H1 (cell line): ENCODE measurements at regions not wholly inside any gene's neighbourhood (a gene's known extent, or its start where the extent isn't known, plus 50 kb on each side); places are given as distances from the start of the nearest gene placed in this dataset.

ENCODE experiments used
- CHD1 ChIP-seq: IDR thresholded peaks from 2 replicates; pipeline ENCODE4 v1.6.1; 2012; ENCODE audit warnings: low read depth, low read length, improper control_type of control experiment
- MAFK ChIP-seq: IDR thresholded peaks from 2 replicates; pipeline ENCODE4 v1.6.1; 2012; ENCODE audit warnings: low read depth, mild to moderate bottlenecking, improper control_type of control experiment, low read length
- NANOG ChIP-seq: IDR thresholded peaks from 2 replicates; pipeline ENCODE4 v1.6.1; 2011; ENCODE audit warnings: low read length, low read depth, mild to moderate bottlenecking, inconsistent platforms; ENCODE audit not compliant: insufficient read depth, poor library complexity, severe bottlenecking
- NRF1 ChIP-seq: IDR thresholded peaks from 2 replicates; pipeline ENCODE4 v1.6.1; 2011; ENCODE audit warnings: mild to moderate bottlenecking, low read depth, low read length, improper control_type of control experiment
- SIRT6 ChIP-seq: IDR thresholded peaks from one replicate; pipeline ENCODE4 v1.7.1; 2012; ENCODE audit warnings: low read length, inconsistent platforms
- SP1 ChIP-seq: IDR thresholded peaks from 2 replicates; pipeline ENCODE4 v1.6.1; 2011; ENCODE audit warnings: low read depth, low read length
- TAF7 ChIP-seq: optimal IDR thresholded peaks from 2 replicates; pipeline ENCODE3; 2011; ENCODE audit warnings: low read depth, mild to moderate bottlenecking, inconsistent platforms, low read length, moderate library complexity, borderline replicate concordance
- YY1 ChIP-seq: IDR thresholded peaks from 2 replicates; pipeline ENCODE4 v1.6.1; 2011; ENCODE audit warnings: low read depth, mild to moderate bottlenecking, low read length

DNA sequence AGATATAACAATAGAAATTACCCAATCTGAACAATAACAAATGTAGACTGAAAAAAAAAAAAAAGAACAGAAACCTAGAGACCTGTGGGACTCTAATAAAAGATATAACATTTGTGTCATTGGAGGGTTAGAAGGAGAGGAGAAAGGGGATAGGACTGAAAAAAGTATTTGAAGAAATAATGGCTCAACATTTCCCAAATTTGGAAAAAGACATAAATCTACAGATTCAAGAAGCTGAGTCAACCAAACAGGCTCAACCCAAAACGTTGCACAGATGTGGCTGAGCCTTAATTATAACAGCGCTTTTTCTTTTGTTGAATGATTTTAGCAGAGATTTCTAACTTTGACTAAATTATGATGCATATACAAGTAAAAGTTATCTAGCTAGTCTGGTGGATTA, 131.3 kb downstream of the TMTC3 start (continued):
- TF ChIP-seq SP1 (no peak), SIRT6 (no peak), CHD1 (no peak), MAFK (no peak), TAF7 (no peak), NANOG (no peak), YY1 (no peak), NRF1 (no peak)
